HTR-8/SVneo (cell line): ENCODE measurements at regions not wholly inside any gene's neighbourhood (a gene's known extent, or its start where the extent isn't known, plus 50 kb on each side); places are given as distances from the start of the nearest gene placed in this dataset.
A peak's percentile ranks its signal among the peaks of the same experiment; 100 is the strongest.
"Not testable (repeated sequence)": the region's sequence is repeated elsewhere in the genome, so short reads cannot be mapped to it uniquely, and the experiment has no call there.

ENCODE experiments used
- DNase-seq: peaks from one replicate; pipeline ENCODE4 v3.0.0; 2011; ENCODE audit warnings: low spot score, mixed read lengths; ENCODE audit not compliant: insufficient read length
- FAIRE-seq: peaks from 2 replicates; lab custom pipeline; 2011; peaks lifted over from hg19 to GRCh38; lab: Jason Lieb, UNC

DNA sequence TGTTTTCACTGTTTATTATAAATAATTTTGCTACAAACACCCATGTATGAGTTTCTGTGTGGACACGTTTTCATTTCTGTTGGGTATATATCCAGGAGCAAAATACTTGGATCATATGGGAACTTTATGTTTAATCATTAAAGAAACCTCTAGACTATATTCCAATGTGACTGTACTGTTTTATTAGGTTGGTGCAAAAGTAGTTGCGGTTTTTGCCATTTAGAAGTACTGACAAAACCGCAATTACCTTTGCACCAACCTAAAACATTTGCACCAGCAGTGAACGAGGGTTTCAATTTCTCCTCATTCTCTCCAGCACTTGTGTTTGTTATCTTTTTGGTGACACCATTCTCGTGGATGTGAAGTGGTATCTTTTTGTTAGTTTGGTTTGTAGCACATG is 565.0 kb downstream of the TRIML1 start:
- DNase-seq = no peak
- no peak for FAIRE-seq

DNA sequence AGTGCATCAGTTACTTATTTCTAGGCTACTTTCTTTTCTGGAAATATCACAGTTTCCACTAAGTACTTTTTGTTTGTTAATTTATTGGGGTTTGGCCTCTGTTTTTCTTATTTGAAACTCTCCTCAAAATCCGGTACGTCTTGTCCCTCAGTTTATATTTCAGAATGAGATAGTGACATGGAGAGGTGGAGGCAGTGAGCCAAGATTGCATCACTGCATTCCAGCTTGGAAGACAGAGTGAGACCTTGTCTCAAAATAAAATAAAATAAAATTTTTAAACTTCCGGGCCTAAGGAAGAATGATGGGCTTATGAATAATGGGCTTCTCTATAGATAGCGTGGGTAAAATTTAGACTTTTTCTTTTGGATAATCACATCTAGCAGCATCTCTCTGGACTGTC is 567.8 kb downstream of the TRIML1 start:
- no peak for DNase-seq
- FAIRE-seq = no peak

DNA sequence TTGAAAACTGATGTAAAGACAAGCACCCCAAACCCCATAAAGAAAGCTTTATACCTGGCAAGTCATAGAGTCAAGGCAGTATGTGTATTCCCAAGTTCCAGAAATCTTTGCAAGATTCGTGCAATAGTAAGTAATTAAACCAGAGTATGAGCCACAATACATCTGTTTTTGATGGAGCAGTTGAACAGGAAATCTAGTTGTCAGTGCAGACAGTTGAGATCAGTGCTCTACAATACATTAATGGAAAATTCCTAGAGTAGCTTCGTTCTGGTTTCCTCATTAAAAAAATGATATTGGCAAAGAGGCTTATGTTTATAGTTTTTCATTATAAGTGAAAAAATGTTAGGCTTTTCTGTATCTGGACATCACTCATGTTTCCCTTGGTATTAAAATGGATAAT is 575.3 kb downstream of the TRIML1 start:
- no peak for FAIRE-seq

DNA sequence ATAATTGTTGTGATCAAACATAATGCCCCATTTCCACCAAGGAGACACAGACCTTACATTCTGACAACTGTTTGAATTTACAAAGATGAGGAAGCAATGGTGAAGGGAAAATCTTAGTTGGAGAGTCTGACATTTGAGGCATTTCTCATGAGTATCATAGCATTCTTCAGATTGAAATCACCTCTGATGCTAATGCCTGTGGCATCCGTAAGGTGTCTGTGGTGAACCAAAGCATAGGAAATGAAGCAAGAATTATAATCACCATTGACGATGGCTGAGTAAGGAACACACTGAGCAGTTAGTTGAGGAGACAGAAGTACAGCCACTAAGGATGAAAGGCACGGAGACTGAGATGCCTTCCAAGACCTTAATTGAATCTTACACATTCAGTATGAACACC is 575.7 kb downstream of the TRIML1 start:
- DNase-seq (peak; percentile 28), FAIRE-seq (peak; percentile 91)

More for the DNA sequence above, 575.3 kb downstream of the TRIML1 start:
- DNase-seq = no peak

DNA sequence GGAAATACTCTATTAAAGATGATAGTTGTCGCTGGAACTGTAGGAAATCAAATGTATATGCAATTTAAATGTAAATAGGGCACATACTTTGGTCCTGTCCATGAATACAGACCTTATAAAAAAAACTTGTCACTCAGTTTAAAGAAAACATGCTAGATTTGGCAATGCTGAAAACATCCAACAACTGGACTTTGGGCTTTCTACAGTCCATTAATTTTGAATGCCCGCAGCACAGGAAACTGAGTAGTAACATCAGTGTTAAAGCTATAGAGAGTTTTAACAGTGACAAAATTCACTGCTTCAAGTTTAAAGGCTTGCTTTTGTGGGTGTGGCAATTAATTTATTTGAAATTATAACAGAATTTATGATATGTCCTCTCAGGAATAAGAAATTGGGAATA is 578.4 kb downstream of the TRIML1 start:
- FAIRE-seq = no peak

DNA sequence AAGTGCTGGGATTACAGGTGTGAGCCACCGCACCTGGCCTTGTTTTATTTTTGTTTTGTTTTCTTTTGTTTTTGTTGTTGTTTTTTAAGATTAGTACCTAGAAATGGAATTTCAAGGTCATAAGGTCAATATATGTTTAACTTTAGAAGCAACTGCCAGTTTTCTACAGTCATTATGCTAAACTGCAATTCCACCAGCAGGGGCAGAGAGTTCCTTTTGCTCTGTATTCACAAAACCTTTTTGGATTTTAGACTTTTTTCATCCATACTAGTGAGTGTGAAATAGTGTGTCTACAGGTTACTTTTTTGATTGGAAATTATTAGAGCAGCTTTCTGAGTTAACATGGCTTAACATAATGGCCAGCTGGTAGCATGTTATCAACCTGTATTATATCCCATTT is 580.6 kb downstream of the TRIML1 start:
- FAIRE-seq (no peak), DNase-seq (no peak)

More for the DNA sequence above, 578.4 kb downstream of the TRIML1 start:
- DNase-seq = no peak

- DNase-seq (no peak), FAIRE-seq (no peak)
These were observed 583.7 kb downstream of the TRIML1 start for GRCh38 chr4:188722911-188723310.

- no peak for DNase-seq
- FAIRE-seq = no peak
These were observed 588.5 kb downstream of the TRIML1 start for GRCh38 chr4:188727746-188728145.

DNA sequence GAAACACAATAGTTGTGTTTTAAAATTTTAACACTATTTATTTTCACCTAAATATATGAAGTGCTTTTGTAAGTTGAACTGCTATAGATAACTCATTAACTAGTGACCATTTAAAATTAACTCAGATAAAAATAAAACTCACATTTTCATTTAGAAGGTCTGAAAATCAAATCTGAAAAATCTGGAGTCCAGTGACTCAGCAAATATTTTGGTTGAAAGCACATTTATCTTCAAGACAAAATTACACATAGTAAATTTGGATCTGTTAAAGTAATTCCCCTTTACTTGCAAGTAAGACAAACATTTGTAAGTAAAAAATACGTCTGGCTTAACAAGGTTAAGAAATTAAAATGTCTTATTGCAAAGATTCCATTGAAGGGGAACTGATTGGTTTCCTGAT is 589.1 kb downstream of the TRIML1 start:
- FAIRE-seq (no peak), DNase-seq (no peak)

DNA sequence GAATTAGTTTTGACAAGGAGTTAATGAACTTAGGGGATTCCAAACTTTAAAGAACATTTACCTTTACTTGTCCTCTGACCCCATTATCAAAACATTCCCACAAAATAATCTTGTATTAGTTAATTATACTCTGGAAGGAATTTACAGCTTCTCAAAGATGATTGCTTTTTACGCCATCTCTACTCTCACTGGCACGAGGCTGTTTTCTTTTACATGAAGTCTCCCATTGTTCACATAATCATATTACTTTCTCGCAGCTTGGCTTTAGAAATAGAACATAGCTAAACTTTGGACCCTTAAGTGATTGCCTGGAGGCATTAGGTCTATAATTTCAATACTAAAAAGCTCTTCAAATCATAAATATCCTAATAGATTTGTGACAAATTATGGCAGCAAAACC is 592.9 kb downstream of the TRIML1 start:
- DNase-seq (no peak), FAIRE-seq (no peak)

- DNase-seq = no peak
- no peak for FAIRE-seq
These were observed 595.8 kb downstream of the TRIML1 start for GRCh38 chr4:188735082-188735481.

DNA sequence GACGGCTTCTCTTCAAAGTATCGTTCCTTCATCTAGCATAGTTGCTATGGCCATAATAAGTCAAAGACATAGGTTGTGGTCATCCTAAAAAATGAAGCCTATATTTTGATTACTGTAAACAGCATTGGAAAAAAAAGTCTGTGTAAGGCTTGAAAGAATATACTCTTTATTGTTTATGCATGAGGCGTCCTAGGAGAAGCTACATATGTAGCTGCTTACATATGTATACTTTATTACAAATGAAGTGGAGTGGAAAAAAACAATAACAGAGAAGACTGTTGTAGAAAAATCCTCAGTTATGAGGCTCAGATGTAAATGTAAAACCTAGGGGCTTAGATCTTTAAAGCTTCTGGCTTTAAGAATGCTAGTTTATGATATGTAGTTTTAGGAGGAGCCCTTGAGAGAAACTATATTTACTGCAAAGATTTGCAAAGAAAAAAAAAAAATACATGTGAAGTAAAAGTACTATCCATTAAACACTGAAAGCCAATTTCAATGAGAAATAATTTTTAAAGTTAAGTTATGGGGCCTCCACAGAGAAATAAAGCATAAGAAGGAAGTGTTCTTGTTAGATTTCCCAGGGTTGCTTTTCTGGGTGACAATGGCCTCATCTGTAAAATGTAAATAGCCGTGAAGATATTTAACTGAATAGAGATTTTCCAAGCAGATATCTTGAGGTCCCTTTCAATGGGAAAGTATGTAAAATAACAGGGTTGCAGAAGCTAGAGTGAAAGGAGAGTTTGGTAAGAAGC is 598.2 kb downstream of the TRIML1 start:
- DNase-seq (no peak), FAIRE-seq (no peak)

DNA sequence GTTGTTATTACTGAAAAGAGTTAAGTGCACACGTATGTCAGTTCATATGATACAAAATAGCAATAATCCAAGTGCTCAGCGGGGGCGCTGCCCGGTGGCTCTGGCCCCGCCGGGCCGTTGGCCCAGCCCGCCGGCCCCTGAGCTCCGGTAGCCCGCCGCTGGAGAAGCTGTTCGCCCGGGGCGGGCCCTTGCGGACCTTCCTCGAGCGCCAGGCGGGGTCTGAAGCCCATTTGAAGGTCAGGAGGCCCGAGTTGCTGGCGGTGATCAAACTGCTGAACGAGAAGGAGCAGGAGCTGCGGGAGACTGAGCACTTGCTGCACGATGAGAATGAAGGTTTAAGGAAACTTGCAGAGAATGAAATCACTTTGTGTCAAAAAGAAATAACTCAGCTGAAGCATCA is 599.0 kb downstream of the TRIML1 start:
- not testable (repeated sequence) for FAIRE-seq

DNA sequence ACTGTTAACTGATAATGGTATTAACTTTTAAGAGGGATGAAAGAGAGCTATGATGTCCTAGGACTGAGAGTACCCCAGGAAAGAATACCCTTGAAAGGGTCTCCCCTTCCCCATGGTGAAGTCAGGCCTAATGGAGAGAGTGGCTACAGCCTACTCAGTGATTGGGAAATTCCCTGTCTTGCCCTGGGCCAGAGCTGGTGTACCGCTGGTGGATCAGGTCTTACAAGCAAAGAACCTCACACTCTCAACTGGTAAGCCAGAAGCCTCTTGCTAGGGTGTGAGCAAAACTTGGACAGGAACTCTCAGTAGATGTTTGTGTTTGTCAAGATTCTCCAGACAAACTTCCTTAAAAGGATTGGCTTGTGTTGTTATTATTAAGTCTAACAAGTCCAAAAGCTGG is 600.9 kb downstream of the TRIML1 start:
- not testable (repeated sequence) for DNase-seq, FAIRE-seq

More for the DNA sequence above, 599.0 kb downstream of the TRIML1 start:
- not testable (repeated sequence) for DNase-seq

GRCh38 chr4:188740791-188741190 is 601.5 kb downstream of the TRIML1 start:
- FAIRE-seq = peak; percentile 86
- DNase-seq = not testable (repeated sequence)

DNA sequence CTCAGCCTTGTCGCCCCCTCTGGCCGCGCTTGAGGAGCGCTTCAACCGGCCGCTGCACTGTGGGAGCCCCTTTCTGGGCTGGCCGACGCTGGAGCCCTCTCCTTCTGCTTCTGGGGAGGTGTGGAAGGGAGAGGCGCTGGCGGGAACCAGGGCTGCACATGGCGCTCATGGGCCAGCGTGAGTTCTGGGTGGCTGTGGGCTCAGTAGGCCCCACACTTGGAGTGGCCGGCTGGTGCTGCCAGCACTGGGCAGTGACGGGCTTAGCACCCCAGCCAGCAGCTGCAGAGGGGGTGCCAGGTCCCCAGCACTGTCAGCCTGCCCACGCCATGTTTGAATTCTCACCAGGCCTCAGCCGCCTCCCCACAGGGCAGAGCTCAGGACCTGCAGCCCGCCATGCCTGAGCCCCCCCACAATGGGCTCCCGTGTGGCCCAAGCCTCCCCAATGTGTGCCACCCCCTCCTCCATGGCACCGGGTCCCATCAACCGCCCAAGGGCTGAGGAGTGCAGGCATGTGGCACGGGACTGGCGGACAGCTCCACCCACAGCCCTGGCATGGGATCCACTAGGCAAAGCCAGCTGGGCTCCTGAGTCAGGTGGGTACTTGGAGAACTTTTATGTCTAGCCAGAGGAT is 615.2 kb downstream of the TRIML1 start:
- no peak for DNase-seq
- no peak for FAIRE-seq

DNA sequence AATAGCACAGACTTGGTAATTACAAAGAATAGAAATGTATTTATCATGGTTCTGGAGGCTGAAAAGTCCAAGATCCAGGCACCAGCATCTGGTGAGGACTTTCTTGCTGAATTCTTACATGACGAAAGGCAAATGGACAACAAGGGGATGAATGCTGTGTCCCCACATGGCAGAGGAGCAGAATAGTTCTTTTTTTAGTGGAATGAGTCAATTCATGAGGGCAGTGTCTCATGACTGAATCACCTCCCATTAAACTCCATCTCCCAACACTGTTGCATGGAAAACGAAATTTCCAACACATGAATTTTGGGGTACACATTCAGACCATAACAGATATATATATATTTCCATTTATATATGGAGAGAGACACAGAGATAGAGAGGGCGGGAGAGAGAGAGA is 628.3 kb downstream of the TRIML1 start:
- DNase-seq = no peak

DNA sequence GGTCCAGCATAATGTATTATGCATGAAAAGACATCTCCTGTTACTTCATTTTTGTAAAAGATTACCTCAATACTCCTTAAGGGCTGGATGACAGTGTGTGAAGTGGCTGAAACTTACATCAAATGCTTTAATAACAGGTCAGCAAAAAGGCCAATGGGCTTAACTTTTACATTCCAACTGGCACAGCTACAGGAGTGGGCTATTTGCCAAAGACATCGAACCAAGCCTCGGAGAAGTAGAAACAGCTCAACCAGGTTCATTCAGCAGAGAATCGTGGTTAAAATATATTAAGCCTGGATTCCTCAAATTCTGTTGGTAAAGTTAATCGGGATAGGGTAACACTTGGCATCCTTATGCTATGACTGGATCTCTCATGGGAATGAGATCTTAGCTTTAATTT is 639.7 kb downstream of the TRIML1 start:
- no peak for FAIRE-seq
- peak; percentile 14 for DNase-seq

More for the DNA sequence above, 628.3 kb downstream of the TRIML1 start:
- FAIRE-seq = no peak

DNA sequence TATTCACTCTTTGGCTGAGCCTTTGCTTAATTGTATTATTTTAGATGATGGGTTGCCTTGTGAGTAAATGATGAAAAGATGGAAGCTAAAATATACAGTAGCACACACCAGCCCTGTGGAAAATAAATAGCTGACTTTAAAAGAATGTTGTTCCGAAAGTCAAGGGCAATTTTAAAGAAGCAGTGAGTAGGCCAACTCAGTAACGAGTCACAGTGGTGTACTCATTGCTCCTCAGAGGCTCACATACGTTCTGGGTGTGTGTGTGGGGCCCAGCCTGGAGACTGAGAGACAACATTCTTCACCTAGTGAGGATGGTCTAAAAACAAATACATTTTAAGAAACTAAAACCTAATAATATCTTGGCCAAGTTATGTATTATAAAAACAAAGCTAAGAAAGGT is 640.3 kb downstream of the TRIML1 start:
- FAIRE-seq = no peak
- DNase-seq = no peak

DNA sequence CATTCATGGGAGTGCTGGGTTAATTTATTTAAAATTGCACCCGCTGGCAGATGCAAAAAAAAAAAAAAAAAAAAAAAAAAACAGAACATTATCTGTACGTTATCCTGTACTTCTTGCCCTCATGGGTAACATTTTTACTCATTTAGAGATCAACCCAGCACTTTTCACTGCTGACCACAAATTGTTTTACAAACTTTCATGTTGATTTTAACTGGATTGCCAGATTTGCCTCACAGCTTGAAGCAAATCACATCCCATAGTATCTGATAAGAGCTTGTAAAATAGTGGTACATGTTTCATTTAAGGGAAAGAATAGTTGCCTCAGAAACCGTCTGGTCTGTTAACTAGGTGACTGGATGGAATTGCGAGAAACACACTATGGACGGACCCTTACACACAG is 640.8 kb downstream of the TRIML1 start:
- no peak for DNase-seq
- no peak for FAIRE-seq

GRCh38 chr4:188780686-188781085 is 641.4 kb downstream of the TRIML1 start:
- DNase-seq (no peak), FAIRE-seq (no peak)

- DNase-seq (peak; percentile 26), FAIRE-seq (no peak)
These were observed 642.4 kb downstream of the TRIML1 start for GRCh38 chr4:188781655-188782054.
